ENCODE measurements at regions not wholly inside any gene's neighbourhood (a gene's known extent, or its start where the extent isn't known, plus 50 kb on each side); places are given as distances from the start of the nearest gene placed in this dataset.

DNA sequence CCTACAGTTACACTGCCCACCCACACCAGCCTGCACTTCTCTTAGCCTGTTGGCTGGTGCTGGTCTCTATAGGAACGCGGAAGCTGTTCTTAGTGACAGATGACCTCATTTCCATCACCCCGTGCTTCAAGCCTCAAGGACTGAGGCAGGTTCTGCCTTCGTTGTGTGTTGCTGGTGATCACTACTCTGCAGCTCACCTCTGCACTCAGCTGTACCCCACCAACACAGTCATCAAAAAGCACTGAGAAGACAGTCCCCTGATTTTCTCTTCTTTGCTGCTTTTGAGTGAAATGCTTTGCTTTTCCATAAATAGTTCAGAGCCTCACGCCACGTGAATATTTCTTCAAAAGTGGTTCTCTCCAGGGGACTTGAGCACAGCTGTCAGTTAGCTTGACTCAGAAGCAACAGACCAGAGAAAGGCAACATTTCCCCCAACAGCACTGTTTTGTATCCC, 225.7 kb upstream of the CCDC150 start:
- Histone ChIP-seq H3K9me3 (no peaks in the 10 kb centered on the region), H3K4me3 (no peak overlapping the region), H3K27ac (no peak overlapping the region), H3K4me1 (no peaks in the 10 kb centered on the region), H3K36me3 (replicated peaks in 1 of 2; ENCODE audit: insufficient read depth in 1 of 2, low read depth in 2 of 2) (no peaks in the 10 kb centered on the region), H3K27me3 (no peaks in the 10 kb centered on the region)
- WGBS, 2 donors: 38 to 40% methylated on average over 6 of the region's 6 CpGs
- no peak for TF ChIP-seq POLR2A (IDR thresholded peaks at IDR 0.05)
- no peak for DNase-seq
- ATAC-seq: peak; percentile 18
- intact Hi-C loops (cut with DNase I): no loop called here

GRCh38 chr2:196415384-196415783, 224.1 kb upstream of the CCDC150 start:
- Histone ChIP-seq H3K27me3 (no peaks in the 10 kb centered on the region), H3K4me3 (no peak overlapping the region), H3K4me1 (no peaks in the 10 kb centered on the region), H3K27ac (no peak overlapping the region), H3K36me3 (replicated peaks in 1 of 2; ENCODE audit: insufficient read depth in 1 of 2, low read depth in 2 of 2) (no peaks in the 10 kb centered on the region), H3K9me3 (no peaks in the 10 kb centered on the region)
- WGBS, 2 donors: 54 to 58% methylated on average over 5 of the region's 5 CpGs
- intact Hi-C loops (cut with DNase I): no loop called here
- ATAC-seq (no peak), DNase-seq (no peak)
- TF ChIP-seq, protein P1, sequence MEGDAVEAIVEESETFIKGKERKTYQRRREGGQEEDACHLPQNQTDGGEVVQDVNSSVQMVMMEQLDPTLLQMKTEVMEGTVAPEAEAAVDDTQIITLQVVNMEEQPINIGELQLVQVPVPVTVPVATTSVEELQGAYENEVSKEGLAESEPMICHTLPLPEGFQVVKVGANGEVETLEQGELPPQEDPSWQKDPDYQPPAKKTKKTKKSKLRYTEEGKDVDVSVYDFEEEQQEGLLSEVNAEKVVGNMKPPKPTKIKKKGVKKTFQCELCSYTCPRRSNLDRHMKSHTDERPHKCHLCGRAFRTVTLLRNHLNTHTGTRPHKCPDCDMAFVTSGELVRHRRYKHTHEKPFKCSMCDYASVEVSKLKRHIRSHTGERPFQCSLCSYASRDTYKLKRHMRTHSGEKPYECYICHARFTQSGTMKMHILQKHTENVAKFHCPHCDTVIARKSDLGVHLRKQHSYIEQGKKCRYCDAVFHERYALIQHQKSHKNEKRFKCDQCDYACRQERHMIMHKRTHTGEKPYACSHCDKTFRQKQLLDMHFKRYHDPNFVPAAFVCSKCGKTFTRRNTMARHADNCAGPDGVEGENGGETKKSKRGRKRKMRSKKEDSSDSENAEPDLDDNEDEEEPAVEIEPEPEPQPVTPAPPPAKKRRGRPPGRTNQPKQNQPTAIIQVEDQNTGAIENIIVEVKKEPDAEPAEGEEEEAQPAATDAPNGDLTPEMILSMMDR (IDR thresholded peaks at IDR 0.05): no peak
- no peak for TF ChIP-seq POLR2A (IDR thresholded peaks at IDR 0.05)

DNA sequence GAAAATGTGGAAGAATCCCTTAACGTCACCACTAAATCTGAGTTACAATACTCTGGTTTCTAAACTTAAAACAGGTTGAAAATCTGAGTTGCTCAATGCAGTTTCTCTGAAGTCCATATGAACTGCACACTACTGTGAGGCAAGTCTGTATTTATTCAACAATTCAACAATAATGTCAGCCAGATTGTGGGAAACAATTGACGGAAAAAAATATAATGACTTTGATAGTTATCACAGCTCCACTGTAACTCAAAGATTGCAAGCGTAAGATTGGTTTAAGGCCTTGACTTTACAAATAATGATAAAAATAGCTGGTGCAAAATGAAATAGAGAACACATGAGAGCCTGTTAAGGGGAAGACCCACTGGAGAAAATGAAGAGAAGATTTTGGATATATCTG, 219.4 kb upstream of the CCDC150 start:
- no peak for TF ChIP-seq POLR2A (IDR thresholded peaks at IDR 0.05)
- TF ChIP-seq, protein P1 (IDR thresholded peaks at IDR 0.05): no peak
- Histone ChIP-seq H3K4me1 (no peaks in the 10 kb centered on the region), H3K27ac (no peak overlapping the region), H3K4me3 (no peak overlapping the region), H3K9me3 (no peaks in the 10 kb centered on the region), H3K27me3 (no peaks in the 10 kb centered on the region), H3K36me3 (replicated peaks in 1 of 2; ENCODE audit: insufficient read depth in 1 of 2, low read depth in 2 of 2) (no peaks in the 10 kb centered on the region)
- ATAC-seq: no peak
- WGBS, 2 donors: 51 to 57% methylated on average over 3 of the region's 3 CpGs
- DNase-seq: no peak
- intact Hi-C loops (cut with DNase I): no loop called here

GRCh38 chr2:196421880-196422279, 217.6 kb upstream of the CCDC150 start:
- TF ChIP-seq, protein P1 (IDR thresholded peaks at IDR 0.05): no peak
- TF ChIP-seq POLR2A (IDR thresholded peaks at IDR 0.05): no peak
- intact Hi-C loops (cut with DNase I): no loop called here
- Histone ChIP-seq H3K9me3 (no peaks in the 10 kb centered on the region), H3K4me3 (no peak overlapping the region), H3K36me3 (replicated peaks in 1 of 2; ENCODE audit: insufficient read depth in 1 of 2, low read depth in 2 of 2) (no peaks in the 10 kb centered on the region), H3K4me1 (no peaks in the 10 kb centered on the region), H3K27ac (no peak overlapping the region), H3K27me3 (no peaks in the 10 kb centered on the region)
- ATAC-seq (no peak), DNase-seq (no peak)
- WGBS, 2 donors: 71 to 72% methylated on average over 3 of the region's 3 CpGs

GRCh38 chr2:196422361-196422760, 217.2 kb upstream of the CCDC150 start:
- TF ChIP-seq, protein P1 (IDR thresholded peaks at IDR 0.05): no peak
- no peak for TF ChIP-seq POLR2A (IDR thresholded peaks at IDR 0.05)
- no peaks in the 10 kb centered on the region for H3K4me1 ChIP-seq
- 46 to 55% methylated on average over 2 of the region's 2 CpGs for WGBS, 2 donors
- no peaks in the 10 kb centered on the region for H3K9me3 ChIP-seq
- H3K36me3 ChIP-seq (replicated peaks in 1 of 2; ENCODE audit: insufficient read depth in 1 of 2, low read depth in 2 of 2): no peaks in the 10 kb centered on the region
- H3K27ac ChIP-seq: no peak overlapping the region
- no peak overlapping the region for H3K4me3 ChIP-seq
- intact Hi-C loops (cut with DNase I): no loop called here
- ATAC-seq: no peak
- no peaks in the 10 kb centered on the region for H3K27me3 ChIP-seq
- no peak for DNase-seq
